ENCODE measurements at regions not wholly inside any gene's neighbourhood (a gene's known extent, or its start where the extent isn't known, plus 50 kb on each side); places are given as distances from the start of the nearest gene placed in this dataset.
"Not testable (repeated sequence)": the region's sequence is repeated elsewhere in the genome, so short reads cannot be mapped to it uniquely, and the experiment has no call there.

DNA sequence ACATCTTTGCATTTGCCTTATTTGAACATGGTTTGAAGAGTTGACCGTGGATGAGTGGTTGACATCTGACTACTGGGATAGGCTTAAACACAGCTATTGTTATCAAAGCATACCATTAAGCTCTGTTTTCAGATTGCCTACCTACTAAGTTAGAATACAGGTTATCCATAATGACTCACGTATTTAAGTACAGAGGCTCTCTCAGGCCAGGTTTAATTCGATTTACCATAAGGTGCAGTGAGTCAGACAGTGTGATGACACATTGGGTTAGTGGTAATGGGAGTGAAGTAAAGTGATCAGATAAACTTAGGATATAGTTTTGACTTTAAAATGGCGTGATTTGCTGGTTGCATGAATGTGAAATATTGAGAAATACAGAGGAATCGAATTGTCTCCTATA is 732.0 kb upstream of the CTNND2 start:
- no peak overlapping the region for H3K9ac ChIP-seq (ENCODE audit: low read length)
- no peaks in the 10 kb centered on the region for H3K9me3 ChIP-seq (ENCODE audit: control insufficient read depth, insufficient read depth, low read depth, low read length)
- no peaks in the 10 kb centered on the region for H3K27me3 ChIP-seq (ENCODE audit: control insufficient read depth, insufficient read depth, low read length)
- H3K36me3 ChIP-seq (ENCODE audit: control insufficient read depth, insufficient read depth, low read length) = no peaks in the 10 kb centered on the region
- H3K27ac ChIP-seq (ENCODE audit: low read depth, low read length) = no peak overlapping the region
- H3K4me1 ChIP-seq (ENCODE audit: control insufficient read depth, insufficient read depth, low read length) = no peaks in the 10 kb centered on the region
- H3K4me3 ChIP-seq (ENCODE audit: low read depth, low read length) = no peak overlapping the region

DNA sequence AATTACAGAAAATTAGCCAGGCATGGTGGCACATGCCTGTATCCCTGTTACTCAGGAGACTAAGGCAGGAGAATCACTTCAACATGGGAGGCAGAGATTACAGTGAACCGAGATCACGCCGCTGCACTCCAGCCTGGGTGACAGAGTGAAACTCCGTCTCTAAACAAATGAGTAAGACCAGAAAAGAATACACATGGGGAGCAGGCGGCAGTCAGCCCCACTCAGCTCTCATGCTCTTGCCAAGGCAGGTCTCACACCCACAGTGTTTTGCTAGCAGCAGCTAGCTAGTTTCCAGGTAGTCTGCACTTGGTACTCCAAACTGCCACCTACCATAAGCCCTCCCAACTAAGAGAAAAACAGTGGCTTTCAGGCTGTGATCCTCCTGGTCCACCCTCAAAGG is 722.3 kb upstream of the CTNND2 start:
- peak overlapping the region; percentile 59 for H3K4me3 ChIP-seq (ENCODE audit: low read depth, low read length)
- H3K9me3 ChIP-seq (ENCODE audit: control insufficient read depth, insufficient read depth, low read depth, low read length) = no peaks in the 10 kb centered on the region
- H3K4me1 ChIP-seq (ENCODE audit: control insufficient read depth, insufficient read depth, low read length) = peaks cover 38% of the 10 kb centered on the region
- H3K9ac ChIP-seq (ENCODE audit: low read length) = peak overlapping the region; percentile 87
- H3K27me3 ChIP-seq (ENCODE audit: control insufficient read depth, insufficient read depth, low read length) = no peaks in the 10 kb centered on the region
- H3K27ac ChIP-seq (ENCODE audit: low read depth, low read length) = peak overlapping the region; percentile 93; the same call in 1 of the 2 replicates
- H3K36me3 ChIP-seq (ENCODE audit: control insufficient read depth, insufficient read depth, low read length) = no peaks in the 10 kb centered on the region; the same call in 1 of the 2 replicates

- Histone ChIP-seq H3K27me3 (ENCODE audit: control insufficient read depth, insufficient read depth, low read length) (no peaks in the 10 kb centered on the region), H3K9me3 (ENCODE audit: control insufficient read depth, insufficient read depth, low read depth, low read length) (peaks cover 2% of the 10 kb centered on the region; the same call in 1 of the 2 replicates), H3K27ac (ENCODE audit: low read depth, low read length) (peak overlapping the region; percentile 93), H3K36me3 (ENCODE audit: control insufficient read depth, insufficient read depth, low read length) (no peaks in the 10 kb centered on the region; the same call in 1 of the 2 replicates), H3K4me3 (ENCODE audit: low read depth, low read length) (peak overlapping the region; percentile 59), H3K9ac (ENCODE audit: low read length) (peak overlapping the region; percentile 87), H3K4me1 (ENCODE audit: control insufficient read depth, insufficient read depth, low read length) (peaks cover 38% of the 10 kb centered on the region)
Measured at GRCh38 chr5:12625667-12626263, 721.5 kb upstream of the CTNND2 start.

GRCh38 chr5:12624776-12625560 is 720.7 kb upstream of the CTNND2 start:
- H3K27me3 ChIP-seq (ENCODE audit: control insufficient read depth, insufficient read depth, low read length) = no peaks in the 10 kb centered on the region
- H3K4me1 ChIP-seq (ENCODE audit: control insufficient read depth, insufficient read depth, low read length) = peaks cover 38% of the 10 kb centered on the region
- H3K36me3 ChIP-seq (ENCODE audit: control insufficient read depth, insufficient read depth, low read length) = no peaks in the 10 kb centered on the region; the same call in 1 of the 2 replicates
- peak overlapping the region; percentile 93 for H3K27ac ChIP-seq (ENCODE audit: low read depth, low read length)
- H3K4me3 ChIP-seq (ENCODE audit: low read depth, low read length) = peak overlapping the region; percentile 59
- peak overlapping the region; percentile 87 for H3K9ac ChIP-seq (ENCODE audit: low read length)
- peaks cover 4% of the 10 kb centered on the region; the same call in 1 of the 2 replicates for H3K9me3 ChIP-seq (ENCODE audit: control insufficient read depth, insufficient read depth, low read depth, low read length)

GRCh38 chr5:12623408-12623807 is 719.2 kb upstream of the CTNND2 start:
- Histone ChIP-seq H3K4me3 (ENCODE audit: low read depth, low read length) (0 out of 2 replicates have a peak overlapping the region, but pooled peaks have one; percentile 3), H3K27ac (ENCODE audit: low read depth, low read length) (peak overlapping the region; percentile 90), H3K36me3 (ENCODE audit: control insufficient read depth, insufficient read depth, low read length) (no peaks in the 10 kb centered on the region; the same call in 1 of the 2 replicates), H3K4me1 (ENCODE audit: control insufficient read depth, insufficient read depth, low read length) (peaks cover 38% of the 10 kb centered on the region), H3K9me3 (ENCODE audit: control insufficient read depth, insufficient read depth, low read depth, low read length) (peaks cover 4% of the 10 kb centered on the region; the same call in 1 of the 2 replicates), H3K27me3 (ENCODE audit: control insufficient read depth, insufficient read depth, low read length) (no peaks in the 10 kb centered on the region), H3K9ac (ENCODE audit: low read length) (peak overlapping the region; percentile 87)

DNA sequence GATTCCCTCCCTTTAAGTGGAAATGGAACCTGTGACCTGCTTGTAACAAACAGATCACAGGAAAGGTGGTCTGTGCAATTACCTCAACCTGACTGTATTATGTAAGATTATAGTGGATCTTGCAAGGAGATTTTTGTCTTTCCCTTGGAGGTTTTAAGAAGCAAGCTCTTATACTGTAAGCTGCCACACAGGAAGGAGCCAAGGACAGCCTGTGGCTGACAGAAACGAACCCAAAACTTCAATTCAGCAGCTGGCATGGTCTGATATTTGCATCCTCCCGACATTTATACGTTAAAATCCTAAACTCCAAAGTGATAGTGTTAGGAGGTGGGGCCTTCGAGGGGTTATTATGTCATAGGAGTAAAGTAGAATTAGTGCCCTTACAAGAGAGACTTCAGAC is 711.8 kb upstream of the CTNND2 start:
- Histone ChIP-seq H3K27me3 (ENCODE audit: control insufficient read depth, insufficient read depth, low read length) (no peaks in the 10 kb centered on the region), H3K4me1 (ENCODE audit: control insufficient read depth, insufficient read depth, low read length) (no peaks in the 10 kb centered on the region), H3K27ac (ENCODE audit: low read depth, low read length) (no peak overlapping the region), H3K9ac (ENCODE audit: low read length) (no peak overlapping the region), H3K36me3 (ENCODE audit: control insufficient read depth, insufficient read depth, low read length) (no peaks in the 10 kb centered on the region), H3K9me3 (ENCODE audit: control insufficient read depth, insufficient read depth, low read depth, low read length) (peaks cover 23% of the 10 kb centered on the region), H3K4me3 (ENCODE audit: low read depth, low read length) (no peak overlapping the region)

- no peak overlapping the region for H3K27ac ChIP-seq (ENCODE audit: low read depth, low read length)
- H3K4me3 ChIP-seq (ENCODE audit: low read depth, low read length) = no peak overlapping the region
Measured at GRCh38 chr5:12615141-12615820, 711.0 kb upstream of the CTNND2 start.

DNA sequence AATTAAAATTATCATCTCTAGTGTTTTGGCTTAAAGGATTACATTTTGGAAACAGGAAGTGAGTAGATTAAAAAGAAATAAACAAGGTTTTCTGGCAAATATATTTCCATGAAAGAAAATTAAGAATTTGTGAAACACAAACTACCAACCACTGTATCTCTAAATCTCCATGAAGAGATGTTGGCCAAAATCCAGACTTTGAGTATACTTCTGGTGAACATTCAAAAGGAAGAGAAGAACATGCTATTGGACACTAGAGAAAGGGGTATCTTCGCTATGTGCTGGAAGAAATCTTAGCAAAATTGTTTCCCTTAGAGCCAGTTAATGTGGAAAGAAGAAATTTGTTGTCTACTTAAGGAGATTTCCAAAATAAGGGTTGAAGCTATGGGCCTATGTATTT is 710.4 kb upstream of the CTNND2 start:
- H3K27me3 ChIP-seq (ENCODE audit: control insufficient read depth, insufficient read depth, low read length) = no peaks in the 10 kb centered on the region
- peaks cover 19% of the 10 kb centered on the region for H3K9me3 ChIP-seq (ENCODE audit: control insufficient read depth, insufficient read depth, low read depth, low read length)
- no peaks in the 10 kb centered on the region for H3K36me3 ChIP-seq (ENCODE audit: control insufficient read depth, insufficient read depth, low read length)
- no peaks in the 10 kb centered on the region for H3K4me1 ChIP-seq (ENCODE audit: control insufficient read depth, insufficient read depth, low read length)
- H3K27ac ChIP-seq (ENCODE audit: low read depth, low read length) = no peak overlapping the region
- H3K9ac ChIP-seq (ENCODE audit: low read length) = no peak overlapping the region
- H3K4me3 ChIP-seq (ENCODE audit: low read depth, low read length) = no peak overlapping the region

More at GRCh38 chr5:12615141-12615820, 711.0 kb upstream of the CTNND2 start:
- H3K9ac ChIP-seq (ENCODE audit: low read length) = no peak overlapping the region
- H3K9me3 ChIP-seq (ENCODE audit: control insufficient read depth, insufficient read depth, low read depth, low read length) = peaks cover 19% of the 10 kb centered on the region
- no peaks in the 10 kb centered on the region for H3K4me1 ChIP-seq (ENCODE audit: control insufficient read depth, insufficient read depth, low read length)
- H3K27me3 ChIP-seq (ENCODE audit: control insufficient read depth, insufficient read depth, low read length) = no peaks in the 10 kb centered on the region
- H3K36me3 ChIP-seq (ENCODE audit: control insufficient read depth, insufficient read depth, low read length) = no peaks in the 10 kb centered on the region

- Histone ChIP-seq H3K9me3 (ENCODE audit: control insufficient read depth, insufficient read depth, low read depth, low read length) (peaks cover 7% of the 10 kb centered on the region), H3K27ac (ENCODE audit: low read depth, low read length) (no peak overlapping the region), H3K4me1 (ENCODE audit: control insufficient read depth, insufficient read depth, low read length) (no peaks in the 10 kb centered on the region), H3K27me3 (ENCODE audit: control insufficient read depth, insufficient read depth, low read length) (no peaks in the 10 kb centered on the region), H3K36me3 (ENCODE audit: control insufficient read depth, insufficient read depth, low read length) (no peaks in the 10 kb centered on the region), H3K9ac (ENCODE audit: low read length) (no peak overlapping the region), H3K4me3 (ENCODE audit: low read depth, low read length) (no peak overlapping the region)
Measured at GRCh38 chr5:12611132-12611531, 706.9 kb upstream of the CTNND2 start.

DNA sequence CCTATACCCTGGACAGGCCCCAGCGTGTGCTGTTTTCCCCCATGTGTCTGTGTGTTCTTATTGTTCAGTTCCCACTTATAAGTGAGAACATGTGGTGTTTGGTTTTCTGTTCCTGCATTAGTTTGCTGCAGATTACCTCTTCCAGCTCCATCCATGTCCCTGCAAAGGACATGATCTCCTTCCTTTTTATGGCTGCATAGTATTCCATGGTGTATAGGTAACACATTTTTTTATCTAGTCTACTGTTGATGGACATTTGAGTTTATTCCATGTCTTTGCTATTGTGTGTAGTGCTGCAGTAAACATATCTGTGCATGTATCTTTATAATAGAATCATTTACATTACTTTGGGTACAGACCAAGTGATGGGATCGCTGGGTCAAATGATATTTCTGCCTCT is 703.6 kb upstream of the CTNND2 start:
- H3K4me3 ChIP-seq (ENCODE audit: low read depth, low read length); H3K36me3 ChIP-seq (ENCODE audit: control insufficient read depth, insufficient read depth, low read length); H3K27ac ChIP-seq (ENCODE audit: low read depth, low read length); H3K9me3 ChIP-seq (ENCODE audit: control insufficient read depth, insufficient read depth, low read depth, low read length); H3K4me1 ChIP-seq (ENCODE audit: control insufficient read depth, insufficient read depth, low read length); H3K9ac ChIP-seq (ENCODE audit: low read length); H3K27me3 ChIP-seq (ENCODE audit: control insufficient read depth, insufficient read depth, low read length): not testable (repeated sequence)

DNA sequence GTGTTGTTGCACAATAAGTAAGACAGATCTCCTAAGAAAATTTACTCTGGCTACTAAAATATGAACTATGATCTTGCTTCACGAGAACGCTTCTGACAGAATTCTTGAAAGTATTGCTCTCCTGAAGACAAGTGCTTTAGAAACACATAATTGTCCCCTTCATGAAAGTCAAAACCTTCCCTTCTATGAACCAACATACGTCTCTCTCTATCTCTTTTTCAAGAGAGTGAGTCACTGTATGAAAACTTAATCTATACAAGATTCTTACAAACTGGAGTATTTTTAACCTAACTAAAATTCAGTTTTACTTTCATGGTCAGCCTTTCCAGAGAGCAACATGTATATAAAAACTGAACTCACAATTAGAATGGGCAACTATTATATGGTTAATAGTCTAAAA is 688.0 kb upstream of the CTNND2 start:
- no peaks in the 10 kb centered on the region for H3K4me1 ChIP-seq (ENCODE audit: control insufficient read depth, insufficient read depth, low read length)
- no peak overlapping the region for H3K4me3 ChIP-seq (ENCODE audit: low read depth, low read length)
- no peak overlapping the region for H3K27ac ChIP-seq (ENCODE audit: low read depth, low read length)
- H3K36me3 ChIP-seq (ENCODE audit: control insufficient read depth, insufficient read depth, low read length) = no peaks in the 10 kb centered on the region
- H3K9ac ChIP-seq (ENCODE audit: low read length) = no peak overlapping the region
- no peaks in the 10 kb centered on the region for H3K27me3 ChIP-seq (ENCODE audit: control insufficient read depth, insufficient read depth, low read length)
- no peaks in the 10 kb centered on the region for H3K9me3 ChIP-seq (ENCODE audit: control insufficient read depth, insufficient read depth, low read depth, low read length)

Measured in HUES6 (cell line).